NCI-H526 (cell line): ENCODE measurements at regions not wholly inside any gene's neighbourhood (a gene's known extent, or its start where the extent isn't known, plus 50 kb on each side); places are given as distances from the start of the nearest gene placed in this dataset.

Experiments
- DNase-seq, 2 experiments: peaks; one replicate each; lab custom pipeline; 2025; lab: John Stamatoyannopoulos, UW

GRCh38 chr11:41861838-41862237, 402.4 kb upstream of the LRRC4C start:
- DNase-seq = no peak

- no peak for DNase-seq
Observed at GRCh38 chr11:41866525-41866924, 407.1 kb upstream of the LRRC4C start.

- no peak for DNase-seq
Observed at GRCh38 chr11:41868606-41869005, 409.2 kb upstream of the LRRC4C start.

GRCh38 chr11:41872426-41872825, 413.0 kb upstream of the LRRC4C start:
- DNase-seq = no peak

- DNase-seq = no peak
Observed at GRCh38 chr11:41872870-41873269, 413.4 kb upstream of the LRRC4C start.

- DNase-seq = no peak
Observed at GRCh38 chr11:41878095-41878494, 418.6 kb upstream of the LRRC4C start.

- DNase-seq = no peak
Observed at GRCh38 chr11:41879214-41879613, 419.8 kb upstream of the LRRC4C start.

- DNase-seq = no peak
Observed at GRCh38 chr11:41895081-41895480, 435.6 kb upstream of the LRRC4C start.

GRCh38 chr11:41897991-41898390, 438.5 kb upstream of the LRRC4C start:
- DNase-seq = no peak

GRCh38 chr11:41917900-41918299, 458.4 kb upstream of the LRRC4C start:
- no peak for DNase-seq

GRCh38 chr11:41920374-41920773, 460.9 kb upstream of the LRRC4C start:
- no peak for DNase-seq

- no peak for DNase-seq
Observed at GRCh38 chr11:41921746-41922390, 462.4 kb upstream of the LRRC4C start.

GRCh38 chr11:41926339-41926738, 466.9 kb upstream of the LRRC4C start:
- no peak for DNase-seq

- DNase-seq = no peak
Observed at GRCh38 chr11:41935241-41935640, 475.8 kb upstream of the LRRC4C start.

- no peak for DNase-seq
Observed at GRCh38 chr11:41935795-41936194, 476.3 kb upstream of the LRRC4C start.

GRCh38 chr11:41943656-41944055, 484.2 kb upstream of the LRRC4C start:
- no peak for DNase-seq

GRCh38 chr11:41947392-41947791, 487.9 kb upstream of the LRRC4C start:
- no peak for DNase-seq

- no peak for DNase-seq
Observed at GRCh38 chr11:41950470-41951143, 491.2 kb upstream of the LRRC4C start.

GRCh38 chr11:41954034-41954433, 494.6 kb upstream of the LRRC4C start:
- no peak for DNase-seq

GRCh38 chr11:41955066-41955465, 495.6 kb upstream of the LRRC4C start:
- no peak for DNase-seq

GRCh38 chr11:41955635-41956400, 496.4 kb upstream of the LRRC4C start:
- no peak for DNase-seq

- DNase-seq = no peak
Observed at GRCh38 chr11:41963406-41963805, 504.0 kb upstream of the LRRC4C start.

- DNase-seq = no peak
Observed at GRCh38 chr11:41970681-41971080, 511.2 kb upstream of the LRRC4C start.
